Vagina (tissue), 2 donors: ENCODE measurements at regions not wholly inside any gene's neighbourhood (a gene's known extent, or its start where the extent isn't known, plus 50 kb on each side); places are given as distances from the start of the nearest gene placed in this dataset.

Experiments used
- CTCF ChIP-seq, 3 experiments: fragments of 450-650 bp in 2 of 3; fragments of 200-600 bp in 1 of 3; sonication (generic) in 1 of 3; IDR thresholded peaks; one replicate each; pipeline ENCODE4 v1.5.1; 2017 to 2019; ENCODE audit warnings: antibody characterized with exemption in 3 of 3, mild to moderate bottlenecking in 2 of 3, moderate library complexity in 2 of 3
- POLR2A ChIP-seq, 2 donors: fragments of 450-650 bp; IDR thresholded peaks; one replicate each; pipeline ENCODE4 v1.6.1; 2017; ENCODE audit warnings: antibody characterized with exemption in 2 of 2, mild to moderate bottlenecking in 2 of 2, moderate library complexity in 2 of 2
- POLR2AphosphoS5 ChIP-seq, 2 donors: sonication (generic); formaldehyde crosslinking; IDR thresholded peaks; one replicate each; pipeline ENCODE4 v1.9.0; 2017; ENCODE audit warnings: antibody characterized with exemption in 2 of 2, mild to moderate bottlenecking in 2 of 2, low read depth in 1 of 2; ENCODE audit not compliant: insufficient read depth in 1 of 2

GRCh38 chr1:60662486-60663044 is 419.8 kb upstream of the NFIA start:
- TF ChIP-seq POLR2A (IDR thresholded peaks at IDR 0.05) (no peak), CTCF (IDR thresholded peaks at IDR 0.05) (no peak), POLR2AphosphoS5 (IDR thresholded peaks at IDR 0.05; ENCODE audit: insufficient read depth in 1 of 2, low read depth in 1 of 2) (no peak)
